K562 (cell line): ENCODE measurements at regions not wholly inside any gene's neighbourhood (a gene's known extent, or its start where the extent isn't known, plus 50 kb on each side); places are given as distances from the start of the nearest gene placed in this dataset.

ENCODE experiments used
- ATAC-seq: fragments of 200-7000 bp; cut with Tn5 transposase; 3 replicates; pipeline ENCODE4 v1.9.1; 2020; ENCODE audit warnings: moderate library complexity
- BruUV-seq: library from RNA; stranded (reverse); fragments of 400-500 nt; replicated peaks from 2 replicates; lab custom pipeline; 2021; lab: Mats Ljungman, UMichigan
- CTCF ChIA-PET: fragments of 300-600 bp; formaldehyde crosslinking; extraction: SDS; loops from one replicate; lab custom pipeline; 2021; ENCODE audit warnings: low intra/inter-chr PET ratio; lab: Yijun Ruan, JAX
- POLR2A ChIA-PET: fragments of 300-600, 350-650 bp; sonication (Branson Sonifier 250); formaldehyde crosslinking; extraction: SDS; loops from one replicate; lab custom pipeline; 2021; ENCODE audit warnings: antibody characterized with exemption, inconsistent platforms; lab: Yijun Ruan, JAX
- DNase-seq, 4 experiments: peaks; one replicate each; pipeline versions ENCODE4 v3.0.0 to v3.0.0-alpha.2; 2011 to 2018; ENCODE audit warnings: low spot score in 3 of 4, mixed read lengths in 3 of 4; ENCODE audit errors: extremely low read depth in 1 of 4
- FAIRE-seq: peaks from 2 replicates; lab custom pipeline; 2011; peaks lifted over from hg19 to GRCh38; lab: Jason Lieb, UNC
- H2AFZ ChIP-seq: 2 replicates; pipeline ENCODE4 v1.6.0; 2011; ENCODE audit warnings: low read depth, low read length, control low read depth, inconsistent platforms
- H3K27ac ChIP-seq: fragments of 200-600 bp; 3 replicates; pipeline ENCODE4 v1.8.0; 2011; ENCODE audit warnings: low read depth, mild to moderate bottlenecking, control low read depth, inconsistent platforms, low read length, moderate library complexity, mixed read lengths; ENCODE audit errors: extremely low read depth
- H3K27me3 ChIP-seq, 2 experiments: fragments of 300-600 bp in 1 of 2; 2 replicates in 1 of 2; 3 replicates in 1 of 2; pipeline versions ENCODE4 v1.6.0 to v1.8.0; 2011; ENCODE audit warnings: inconsistent platforms in 2 of 2, low read length in 2 of 2, mild to moderate bottlenecking in 1 of 2, mixed read lengths in 1 of 2, moderate library complexity in 1 of 2; ENCODE audit not compliant: control insufficient read depth in 2 of 2, insufficient read depth in 2 of 2
- H3K36me3 ChIP-seq: fragments of 300-600 bp; 3 replicates; pipeline ENCODE4 v1.8.0; 2011; ENCODE audit warnings: mild to moderate bottlenecking, low read length, inconsistent platforms; ENCODE audit not compliant: control insufficient read depth, insufficient read depth
- H3K4me1 ChIP-seq, 2 experiments: fragments of 200-600 bp in 1 of 2; replicated peaks in 1 of 2; 2 replicates in 1 of 2; 3 replicates in 1 of 2; pipeline versions ENCODE4 v1.5.1 to v1.8.0; 2011; ENCODE audit warnings: inconsistent platforms in 2 of 2, low read length in 2 of 2, mild to moderate bottlenecking in 1 of 2, mixed read lengths in 1 of 2, moderate library complexity in 1 of 2; ENCODE audit not compliant: control insufficient read depth in 2 of 2, insufficient read depth in 2 of 2
- H3K4me2 ChIP-seq: 2 replicates; pipeline ENCODE4 v1.6.1; 2011; ENCODE audit warnings: low read length, control low read depth, inconsistent platforms, mixed read lengths; ENCODE audit not compliant: insufficient read depth
- H3K4me3 ChIP-seq: fragments of 200-600 bp; sonication (generic), shearing (Covaris generic); 2 replicates; pipeline ENCODE4 v1.5.1; 2016; ENCODE audit warnings: control low read depth, inconsistent platforms
- H3K79me2 ChIP-seq: fragments of 200-600 bp; 3 replicates; pipeline ENCODE4 v1.8.0; 2011; ENCODE audit warnings: low read length, inconsistent platforms; ENCODE audit not compliant: control insufficient read depth, insufficient read depth
- H3K9ac ChIP-seq, 2 experiments: 2 replicates each; pipeline versions ENCODE4 v1.6.0 to v1.6.1; 2011; ENCODE audit warnings: low read depth in 2 of 2, low read length in 2 of 2, control low read depth in 1 of 2, inconsistent platforms in 1 of 2, mild to moderate bottlenecking in 1 of 2, mixed read lengths in 1 of 2; ENCODE audit not compliant: insufficient read depth in 1 of 2
- H3K9me1 ChIP-seq: one replicate; pipeline ENCODE4 v1.6.0; 2011; ENCODE audit warnings: inconsistent platforms, mild to moderate bottlenecking, low read length, moderate library complexity; ENCODE audit not compliant: control insufficient read depth, insufficient read depth
- H3K9me3 ChIP-seq: replicated peaks from 2 replicates; pipeline ENCODE4 v1.5.1; 2011; ENCODE audit warnings: low read depth, low read length, inconsistent platforms; ENCODE audit not compliant: control insufficient read depth, insufficient read depth
- H4K20me1 ChIP-seq: replicated peaks from 2 replicates; pipeline ENCODE4 v1.6.1; 2011; ENCODE audit warnings: low read length, inconsistent platforms, mixed read lengths; ENCODE audit not compliant: control insufficient read depth, insufficient read depth
- EGR1 ChIP-seq: fragments of 450-650 bp; conservative IDR thresholded peaks from 2 replicates; pipeline ENCODE4 v1.6.1; 2017; ENCODE audit warnings: mild to moderate bottlenecking
- FOXK2 ChIP-seq, 2 experiments: fragments of 450-650 bp; IDR thresholded peaks in 1 of 2; conservative IDR thresholded peaks in 1 of 2; 2 replicates each; pipeline ENCODE4 v1.6.1; 2016; ENCODE audit warnings: low read depth in 2 of 2, mild to moderate bottlenecking in 1 of 2
- MEF2A ChIP-seq: IDR thresholded peaks from 2 replicates; pipeline ENCODE4 v1.6.1; 2011; ENCODE audit warnings: low read depth, mild to moderate bottlenecking, low read length, moderate library complexity; ENCODE audit not compliant: control insufficient read depth
- NR2C2 ChIP-seq, 2 experiments: fragments of 200-800 bp in 1 of 2; sonication (Bioruptor generic) in 1 of 2; sonication (generic) in 1 of 2; formaldehyde crosslinking in 1 of 2; IDR thresholded peaks; 2 replicates each; pipeline versions ENCODE4 v1.6.1 to v1.8.0; 2016 to 2022; ENCODE audit warnings: mild to moderate bottlenecking in 1 of 2, missing compliant biosample characterization in 1 of 2, missing genetic modification characterization in 1 of 2, missing genetic modification reagents in 1 of 2
- RAD21 ChIP-seq, 2 experiments: fragments of 250-450 bp in 1 of 2; fragments of 450-650 bp in 1 of 2; sonication (Bioruptor Pico) in 1 of 2; formaldehyde crosslinking in 1 of 2; IDR thresholded peaks in 1 of 2; conservative IDR thresholded peaks in 1 of 2; 2 replicates each; pipeline versions ENCODE4 v1.4.0 to v1.8.0; 2020 to 2022; ENCODE audit warnings: mild to moderate bottlenecking in 2 of 2, moderate library complexity in 1 of 2
- SAFB2 ChIP-seq: fragments of 200-400 bp; formaldehyde crosslinking; IDR thresholded peaks from 2 replicates; pipeline ENCODE4 v1.6.1; 2018; ENCODE audit warnings: borderline replicate concordance, low read length, low read depth, moderate library complexity; ENCODE audit not compliant: severe bottlenecking
- SNRNP70 ChIP-seq: fragments of 200-400 bp; formaldehyde crosslinking; optimal IDR thresholded peaks from 2 replicates; pipeline ENCODE3; 2017; ENCODE audit warnings: low read depth, low read length
- SRF ChIP-seq, 2 experiments: fragments of 250-450, 450-650 bp in 1 of 2; sonication (Bioruptor Pico) in 1 of 2; sonication (generic) in 1 of 2; formaldehyde crosslinking; IDR thresholded peaks; 2 replicates each; pipeline versions ENCODE4 v1.5.0 to v1.5.1; 2020 to 2022; ENCODE audit warnings: mild to moderate bottlenecking in 1 of 2, missing genetic modification reagents in 1 of 2
- U2AF2 ChIP-seq: fragments of 200-400 bp; formaldehyde crosslinking; optimal IDR thresholded peaks from 2 replicates; pipeline ENCODE3; 2017; ENCODE audit warnings: low read depth, mild to moderate bottlenecking, low read length
- ZBED1 ChIP-seq: IDR thresholded peaks from 2 replicates; pipeline ENCODE4 v1.6.1; 2014
- ZBTB1 ChIP-seq: sonication (generic); formaldehyde crosslinking; IDR thresholded peaks from 2 replicates; pipeline ENCODE4 v1.8.1; 2023; ENCODE audit warnings: missing genetic modification reagents, low read depth, mild to moderate bottlenecking, borderline replicate concordance
- ZBTB9 ChIP-seq: fragments of 450-650 bp; formaldehyde crosslinking; IDR thresholded peaks from 2 replicates; pipeline ENCODE4 v1.4.0; 2020; ENCODE audit warnings: mild to moderate bottlenecking, moderate library complexity
- ZNF695 ChIP-seq: fragments of 450-650 bp; formaldehyde crosslinking; IDR thresholded peaks from 2 replicates; pipeline ENCODE4 v1.4.0; 2020; ENCODE audit warnings: mild to moderate bottlenecking, moderate library complexity
- ZSCAN29 ChIP-seq: fragments of 450-650 bp; IDR thresholded peaks from 2 replicates; pipeline ENCODE4 v1.6.1; 2017
- in situ Hi-C: fragments of 300-500 bp; cut with MboI; formaldehyde crosslinking; loops from 4 replicates; pipeline ENCODE4 v1.15.0; 2018; ENCODE audit warnings: inconsistent platforms, mixed read lengths
- intact Hi-C: fragments of 100-400 bp; cut with micrococcal nuclease; formaldehyde crosslinking; loops from 2 replicates; pipeline ENCODE4 v1.14.2; 2022
- TF ChIP-seq, protein P1 (sequence below): fragments of 450-650 bp; IDR thresholded peaks from 2 replicates; pipeline ENCODE4 v1.6.1; 2017; ENCODE audit warnings: antibody characterized with exemption
- TF ChIP-seq, protein P2 (sequence below): fragments of 250-450 bp; sonication (Bioruptor Pico); IDR thresholded peaks from 2 replicates; pipeline ENCODE4 v1.8.0; 2022; ENCODE audit warnings: moderate library complexity, mild to moderate bottlenecking, inconsistent platforms
- TF ChIP-seq, protein P3 (sequence below): IDR thresholded peaks from 2 replicates; pipeline ENCODE4 v1.6.1; 2016; ENCODE audit warnings: missing genetic modification characterization, missing compliant biosample characterization

DNA sequence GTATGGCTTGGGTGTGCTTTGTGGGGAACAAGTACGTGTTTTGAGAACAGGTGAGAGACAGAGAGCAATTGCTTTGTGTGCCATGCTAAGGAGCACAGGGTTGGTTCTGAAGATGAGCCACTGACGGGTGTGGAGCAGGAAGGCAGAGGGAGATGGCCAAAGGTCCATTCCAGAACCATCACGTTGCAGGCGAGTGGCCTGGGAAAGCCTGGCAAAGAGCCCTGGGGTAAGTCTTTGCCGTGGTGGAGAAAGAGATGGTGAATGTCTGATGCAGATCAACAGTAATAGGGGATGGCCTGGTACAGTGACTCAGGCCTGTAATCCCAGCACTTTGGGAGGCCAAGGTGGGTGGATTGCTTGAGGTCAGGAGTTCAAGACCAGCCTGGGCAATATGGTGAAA lies 93.5 kb upstream of the ZNF521 start (continued):
- TF ChIP-seq ZBTB9 (CRISPR knock-in tag), result no peak
- TF ChIP-seq MEF2A, result no peak
- no peak for TF ChIP-seq SAFB2
- TF ChIP-seq, protein P1, sequence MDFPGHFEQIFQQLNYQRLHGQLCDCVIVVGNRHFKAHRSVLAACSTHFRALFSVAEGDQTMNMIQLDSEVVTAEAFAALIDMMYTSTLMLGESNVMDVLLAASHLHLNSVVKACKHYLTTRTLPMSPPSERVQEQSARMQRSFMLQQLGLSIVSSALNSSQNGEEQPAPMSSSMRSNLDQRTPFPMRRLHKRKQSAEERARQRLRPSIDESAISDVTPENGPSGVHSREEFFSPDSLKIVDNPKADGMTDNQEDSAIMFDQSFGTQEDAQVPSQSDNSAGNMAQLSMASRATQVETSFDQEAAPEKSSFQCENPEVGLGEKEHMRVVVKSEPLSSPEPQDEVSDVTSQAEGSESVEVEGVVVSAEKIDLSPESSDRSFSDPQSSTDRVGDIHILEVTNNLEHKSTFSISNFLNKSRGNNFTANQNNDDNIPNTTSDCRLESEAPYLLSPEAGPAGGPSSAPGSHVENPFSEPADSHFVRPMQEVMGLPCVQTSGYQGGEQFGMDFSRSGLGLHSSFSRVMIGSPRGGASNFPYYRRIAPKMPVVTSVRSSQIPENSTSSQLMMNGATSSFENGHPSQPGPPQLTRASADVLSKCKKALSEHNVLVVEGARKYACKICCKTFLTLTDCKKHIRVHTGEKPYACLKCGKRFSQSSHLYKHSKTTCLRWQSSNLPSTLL, result no peak
- no peak for TF ChIP-seq ZBTB1 (CRISPR knock-in tag)
- no peak for TF ChIP-seq FOXK2 (conservative IDR thresholded peaks at IDR 0.05 in 1 of 2, IDR thresholded peaks at IDR 0.05 in 1 of 2; ENCODE audit: low read depth in 2 of 2)
- no peak for TF ChIP-seq ZSCAN29
- no peak for TF ChIP-seq U2AF2

DNA sequence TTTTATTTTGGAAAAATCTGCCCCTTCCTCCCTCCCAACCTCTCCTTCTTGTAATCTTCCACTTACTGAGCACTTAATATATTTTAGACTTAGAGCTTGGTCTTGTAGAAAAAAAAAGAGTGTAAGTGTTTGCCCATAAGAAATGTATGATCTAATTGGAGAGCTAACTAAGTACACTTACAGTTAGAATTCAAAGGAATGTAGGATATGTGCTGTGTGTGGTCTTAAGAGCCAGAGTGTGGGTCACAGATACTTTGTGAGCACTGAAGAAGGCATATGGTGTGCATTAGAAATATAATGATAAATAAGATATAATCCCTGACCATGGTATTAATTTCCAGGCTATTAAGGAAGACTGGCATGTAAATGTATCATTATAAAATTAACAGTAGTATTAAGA lies 91.8 kb upstream of the ZNF521 start:
- Histone ChIP-seq H3K4me2 (no peak overlapping the region), H4K20me1 (no peaks in the 10 kb centered on the region), H3K9ac (no peak overlapping the region), H2AFZ (no peak overlapping the region), H3K27me3 (no peaks in the 10 kb centered on the region), H3K9me3 (no peaks in the 10 kb centered on the region; the same call in 1 of the 2 replicates), H3K79me2 (no peaks in the 10 kb centered on the region), H3K27ac (no peak overlapping the region), H3K9me1 (no peaks in the 10 kb centered on the region), H3K36me3 (no peaks in the 10 kb centered on the region), H3K4me1 (no peaks in the 10 kb centered on the region)
- ChIA-PET POLR2A (interaction anchor here (0.6 kb wide), 1 partner anchor 180 kb away, joined by 3 read pairs; no protein-coding TSS in a partner anchor), CTCF (no interaction called here)
- in situ Hi-C loops, result no loop called here
- DNase-seq (no peak), FAIRE-seq (no peak), ATAC-seq (no peak)
- intact Hi-C loops, result no loop called here
- no TSS peak for BruUV-seq
- TF ChIP-seq, protein P2, sequence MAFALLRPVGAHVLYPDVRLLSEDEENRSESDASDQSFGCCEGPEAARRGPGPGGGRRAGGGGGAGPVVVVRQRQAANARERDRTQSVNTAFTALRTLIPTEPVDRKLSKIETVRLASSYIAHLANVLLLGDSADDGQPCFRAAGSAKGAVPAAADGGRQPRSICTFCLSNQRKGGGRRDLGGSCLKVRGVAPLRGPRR (CRISPR knock-in tag), result no peak
- TF ChIP-seq SNRNP70 (no peak), EGR1 (no peak), ZBED1 (no peak), SRF (CRISPR knock-in tag; IDR thresholded peaks at IDR 0.05) (no peak), NR2C2 (CRISPR knock-in tag; IDR thresholded peaks at IDR 0.05) (no peak), NR2C2 (tag; IDR thresholded peaks at IDR 0.05) (no peak), ZNF695 (no peak), RAD21 (CRISPR knock-in tag; conservative IDR thresholded peaks at IDR 0.05 in 1 of 2, IDR thresholded peaks at IDR 0.05 in 1 of 2) (no peak)
- TF ChIP-seq, protein P3, sequence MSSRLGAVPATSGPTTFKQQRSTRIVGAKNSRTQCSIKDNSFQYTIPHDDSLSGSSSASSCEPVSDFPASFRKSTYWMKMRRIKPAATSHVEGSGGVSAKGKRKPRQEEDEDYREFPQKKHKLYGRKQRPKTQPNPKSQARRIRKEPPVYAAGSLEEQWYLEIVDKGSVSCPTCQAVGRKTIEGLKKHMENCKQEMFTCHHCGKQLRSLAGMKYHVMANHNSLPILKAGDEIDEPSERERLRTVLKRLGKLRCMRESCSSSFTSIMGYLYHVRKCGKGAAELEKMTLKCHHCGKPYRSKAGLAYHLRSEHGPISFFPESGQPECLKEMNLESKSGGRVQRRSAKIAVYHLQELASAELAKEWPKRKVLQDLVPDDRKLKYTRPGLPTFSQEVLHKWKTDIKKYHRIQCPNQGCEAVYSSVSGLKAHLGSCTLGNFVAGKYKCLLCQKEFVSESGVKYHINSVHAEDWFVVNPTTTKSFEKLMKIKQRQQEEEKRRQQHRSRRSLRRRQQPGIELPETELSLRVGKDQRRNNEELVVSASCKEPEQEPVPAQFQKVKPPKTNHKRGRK (tag), result no peak
- TF ChIP-seq, all 486 proteins: peak for 0
- H3K4me3 ChIP-seq, result no peak overlapping the region
